Ecto neural progenitor cell (in vitro differentiated cells): ENCODE measurements at regions not wholly inside any gene's neighbourhood (a gene's known extent, or its start where the extent isn't known, plus 50 kb on each side); places are given as distances from the start of the nearest gene placed in this dataset.

Source experiments
- DNase-seq: peaks from one replicate; pipeline ENCODE4 v3.0.0-alpha.2; 2018; ENCODE audit warnings: low spot score

GRCh38 chr10:78923647-78924318 is 145.0 kb upstream of the ZMIZ1 start:
- DNase-seq: no peak

- DNase-seq: no peak
Observed at GRCh38 chr10:78924319-78925003, 144.3 kb upstream of the ZMIZ1 start.

- no peak for DNase-seq
Observed at GRCh38 chr10:78925275-78925674, 143.5 kb upstream of the ZMIZ1 start.

GRCh38 chr10:78925800-78926319 is 142.9 kb upstream of the ZMIZ1 start:
- DNase-seq: no peak

GRCh38 chr10:78927257-78927995 is 141.3 kb upstream of the ZMIZ1 start:
- DNase-seq: no peak

- DNase-seq: no peak
Observed at GRCh38 chr10:78928330-78928729, 140.4 kb upstream of the ZMIZ1 start.

GRCh38 chr10:78929541-78929940 is 139.2 kb upstream of the ZMIZ1 start:
- DNase-seq: no peak

GRCh38 chr10:78931321-78932053 is 137.3 kb upstream of the ZMIZ1 start:
- DNase-seq: no peak

- no peak for DNase-seq
Observed at GRCh38 chr10:78932054-78932386, 136.7 kb upstream of the ZMIZ1 start.

- DNase-seq: no peak
Observed at GRCh38 chr10:78932861-78933260, 135.9 kb upstream of the ZMIZ1 start.

- DNase-seq: no peak
Observed at GRCh38 chr10:78933828-78934531, 134.8 kb upstream of the ZMIZ1 start.

- no peak for DNase-seq
Observed at GRCh38 chr10:78934532-78934898, 134.3 kb upstream of the ZMIZ1 start.

GRCh38 chr10:78934994-78935602 is 133.7 kb upstream of the ZMIZ1 start:
- DNase-seq: no peak

- DNase-seq: no peak
Observed at GRCh38 chr10:78935697-78936407, 132.9 kb upstream of the ZMIZ1 start.

GRCh38 chr10:78936412-78937342 is 132.1 kb upstream of the ZMIZ1 start:
- no peak for DNase-seq

GRCh38 chr10:78937393-78937792 is 131.4 kb upstream of the ZMIZ1 start:
- no peak for DNase-seq

- DNase-seq: no peak
Observed at GRCh38 chr10:78937800-78938694, 130.7 kb upstream of the ZMIZ1 start.
